ENCODE measurements at regions not wholly inside any gene's neighbourhood (a gene's known extent, or its start where the extent isn't known, plus 50 kb on each side); places are given as distances from the start of the nearest gene placed in this dataset.
"Not testable (repeated sequence)": the region's sequence is repeated elsewhere in the genome, so short reads cannot be mapped to it uniquely, and the experiment has no call there.

- FAIRE-seq = no peak
- TF ChIP-seq POLR2A (IDR thresholded peaks at IDR 0.05; ENCODE audit: low read depth, low read length) (no peak), TAF1 (IDR thresholded peaks at IDR 0.05; ENCODE audit: borderline replicate concordance, low read depth, low read length) (no peak), POLR2AphosphoS5 (IDR thresholded peaks at IDR 0.05; ENCODE audit: low read depth, low read length) (no peak)
- no peak for DNase-seq (ENCODE audit: insufficient read length)
Measured at GRCh38 chr15:47066392-47066791, 650.9 kb upstream of the SEMA6D start.

GRCh38 chr15:47077846-47078245, 639.5 kb upstream of the SEMA6D start:
- not testable (repeated sequence) for FAIRE-seq

GRCh38 chr15:47095833-47096232, 621.5 kb upstream of the SEMA6D start:
- no peak for FAIRE-seq
- no peak for TF ChIP-seq POLR2AphosphoS5 (IDR thresholded peaks at IDR 0.05; ENCODE audit: low read depth, low read length)
- TF ChIP-seq POLR2A (IDR thresholded peaks at IDR 0.05; ENCODE audit: low read depth, low read length) = no peak
- no peak for TF ChIP-seq TAF1 (IDR thresholded peaks at IDR 0.05; ENCODE audit: borderline replicate concordance, low read depth, low read length)

More at GRCh38 chr15:47077846-47078245, 639.5 kb upstream of the SEMA6D start:
- not testable (repeated sequence) for DNase-seq (ENCODE audit: insufficient read length)

GRCh38 chr15:47098526-47098925, 618.8 kb upstream of the SEMA6D start:
- not testable (repeated sequence) for FAIRE-seq; DNase-seq (ENCODE audit: insufficient read length)

More at GRCh38 chr15:47095833-47096232, 621.5 kb upstream of the SEMA6D start:
- DNase-seq (ENCODE audit: insufficient read length) = no peak

GRCh38 chr15:47099801-47100200, 617.5 kb upstream of the SEMA6D start:
- FAIRE-seq; DNase-seq (ENCODE audit: insufficient read length): not testable (repeated sequence)

- FAIRE-seq = not testable (repeated sequence)
Measured at GRCh38 chr15:47108800-47109199, 608.5 kb upstream of the SEMA6D start.

GRCh38 chr15:47116698-47117097, 600.6 kb upstream of the SEMA6D start:
- DNase-seq (ENCODE audit: insufficient read length) (no peak), FAIRE-seq (no peak)
- no peak for TF ChIP-seq POLR2A (IDR thresholded peaks at IDR 0.05; ENCODE audit: low read depth, low read length)
- no peak for TF ChIP-seq POLR2AphosphoS5 (IDR thresholded peaks at IDR 0.05; ENCODE audit: low read depth, low read length)
- no peak for TF ChIP-seq TAF1 (IDR thresholded peaks at IDR 0.05; ENCODE audit: borderline replicate concordance, low read depth, low read length)

More at GRCh38 chr15:47108800-47109199, 608.5 kb upstream of the SEMA6D start:
- not testable (repeated sequence) for DNase-seq (ENCODE audit: insufficient read length)

GRCh38 chr15:47119349-47119748, 598.0 kb upstream of the SEMA6D start:
- DNase-seq (ENCODE audit: insufficient read length) = no peak
- TF ChIP-seq TAF1 (IDR thresholded peaks at IDR 0.05; ENCODE audit: borderline replicate concordance, low read depth, low read length) = no peak
- TF ChIP-seq POLR2A (IDR thresholded peaks at IDR 0.05; ENCODE audit: low read depth, low read length) = no peak
- TF ChIP-seq POLR2AphosphoS5 (IDR thresholded peaks at IDR 0.05; ENCODE audit: low read depth, low read length) = no peak
- no peak for FAIRE-seq

GRCh38 chr15:47124430-47125102, 592.7 kb upstream of the SEMA6D start:
- no peak for TF ChIP-seq TAF1 (IDR thresholded peaks at IDR 0.05; ENCODE audit: borderline replicate concordance, low read depth, low read length)
- TF ChIP-seq POLR2A (IDR thresholded peaks at IDR 0.05; ENCODE audit: low read depth, low read length) = no peak
- no peak for TF ChIP-seq POLR2AphosphoS5 (IDR thresholded peaks at IDR 0.05; ENCODE audit: low read depth, low read length)
- FAIRE-seq = no peak
- no peak for DNase-seq (ENCODE audit: insufficient read length)

GRCh38 chr15:47129033-47129432, 588.3 kb upstream of the SEMA6D start:
- no peak for DNase-seq (ENCODE audit: insufficient read length)
- FAIRE-seq = no peak
- TF ChIP-seq TAF1 (IDR thresholded peaks at IDR 0.05; ENCODE audit: borderline replicate concordance, low read depth, low read length) (no peak), POLR2AphosphoS5 (IDR thresholded peaks at IDR 0.05; ENCODE audit: low read depth, low read length) (no peak), POLR2A (IDR thresholded peaks at IDR 0.05; ENCODE audit: low read depth, low read length) (no peak)

- FAIRE-seq; DNase-seq (ENCODE audit: insufficient read length): not testable (repeated sequence)
Measured at GRCh38 chr15:47131450-47131849, 585.9 kb upstream of the SEMA6D start.

GRCh38 chr15:47135267-47135666, 582.0 kb upstream of the SEMA6D start:
- TF ChIP-seq TAF1 (IDR thresholded peaks at IDR 0.05; ENCODE audit: borderline replicate concordance, low read depth, low read length) (no peak), POLR2A (IDR thresholded peaks at IDR 0.05; ENCODE audit: low read depth, low read length) (no peak), POLR2AphosphoS5 (IDR thresholded peaks at IDR 0.05; ENCODE audit: low read depth, low read length) (no peak)
- FAIRE-seq = no peak
- no peak for DNase-seq (ENCODE audit: insufficient read length)

- FAIRE-seq (no peak), DNase-seq (ENCODE audit: insufficient read length) (no peak)
- TF ChIP-seq TAF1 (IDR thresholded peaks at IDR 0.05; ENCODE audit: borderline replicate concordance, low read depth, low read length) (no peak), POLR2AphosphoS5 (IDR thresholded peaks at IDR 0.05; ENCODE audit: low read depth, low read length) (no peak), POLR2A (IDR thresholded peaks at IDR 0.05; ENCODE audit: low read depth, low read length) (no peak)
Measured at GRCh38 chr15:47136236-47136635, 581.1 kb upstream of the SEMA6D start.

Measured in GM12892 (cell line).